CD4-positive, alpha-beta T cell (primary cell): ENCODE measurements at regions not wholly inside any gene's neighbourhood (a gene's known extent, or its start where the extent isn't known, plus 50 kb on each side); places are given as distances from the start of the nearest gene placed in this dataset.
"Not testable (repeated sequence)": the region's sequence is repeated elsewhere in the genome, so short reads cannot be mapped to it uniquely, and the experiment has no call there.

Experiments
- ATAC-seq: fragments of 200-7000 bp; cut with Tn5 transposase; one replicate; pipeline ENCODE4 v1.10.0; 2022; ENCODE audit warnings: mild to moderate bottlenecking; ENCODE audit not compliant: poor library complexity
- CTCF ChIA-PET: fragments of 350-600 bp; sonication (Branson Sonifier 250); formaldehyde crosslinking; loops from one replicate; lab custom pipeline; 2021; ENCODE audit warnings: antibody characterized with exemption, inconsistent platforms; lab: Charles Lee
- POLR2A ChIA-PET: fragments of 350-600 bp; sonication (Branson Sonifier 250); formaldehyde crosslinking; loops from one replicate; lab custom pipeline; 2021; ENCODE audit warnings: antibody characterized with exemption, inconsistent platforms; lab: Charles Lee
- DNase-seq, 14 experiments: peaks; one replicate each; pipeline ENCODE4 v3.0.0-alpha.2; 2013 to 2020; ENCODE audit warnings: mixed read lengths in 2 of 14
- H3K27ac ChIP-seq, 2 donors: one replicate each; pipeline versions ENCODE4 v1.5.1 to v1.7.0; 2013; ENCODE audit warnings: low read length in 2 of 2, low read depth in 1 of 2, mild to moderate bottlenecking in 1 of 2
- H3K27me3 ChIP-seq, 2 experiments: 1 replicate in 1 of 2; 2 replicates in 1 of 2; pipeline versions ENCODE4 v1.6.1 to v1.7.0; 2013; ENCODE audit warnings: low read length in 2 of 2, control low read depth in 1 of 2, mild to moderate bottlenecking in 1 of 2, moderate library complexity in 1 of 2; ENCODE audit not compliant: insufficient read depth in 2 of 2, control insufficient read depth in 1 of 2
- H3K36me3 ChIP-seq: one replicate; pipeline ENCODE4 v1.6.1; 2013; ENCODE audit warnings: low read length, control low read depth; ENCODE audit not compliant: insufficient read depth
- H3K4me1 ChIP-seq: one replicate; pipeline ENCODE4 v1.6.1; 2013; ENCODE audit warnings: low read length, control low read depth; ENCODE audit not compliant: insufficient read depth
- H3K4me3 ChIP-seq: one replicate; pipeline ENCODE4 v1.5.1; 2013; ENCODE audit warnings: mild to moderate bottlenecking, low read length, moderate library complexity
- H3K9me3 ChIP-seq, 2 experiments: 1 replicate in 1 of 2; 2 replicates in 1 of 2; pipeline versions ENCODE4 v1.6.1 to v1.7.0; 2013; ENCODE audit warnings: low read length in 2 of 2, mild to moderate bottlenecking in 2 of 2, control low read depth in 1 of 2, moderate library complexity in 1 of 2; ENCODE audit not compliant: control insufficient read depth in 1 of 2, insufficient read depth in 1 of 2
- H3K27ac Mint-ChIP-seq: one replicate; pipeline ENCODE4 v1.8.0; 2020; ENCODE audit warnings: mixed read lengths
- H3K27me3 Mint-ChIP-seq: one replicate; pipeline ENCODE4 v1.8.0; 2021; ENCODE audit warnings: mixed read lengths
- H3K36me3 Mint-ChIP-seq: one replicate; pipeline ENCODE4 v1.8.0; 2021; ENCODE audit warnings: low read depth, mixed read lengths
- H3K4me1 Mint-ChIP-seq: one replicate; pipeline ENCODE4 v1.8.0; 2021; ENCODE audit warnings: low read depth, mixed read lengths
- H3K4me3 Mint-ChIP-seq: one replicate; pipeline ENCODE4 v1.8.0; 2020; ENCODE audit warnings: mild to moderate bottlenecking, mixed read lengths
- H3K9me3 Mint-ChIP-seq: one replicate; pipeline ENCODE4 v1.8.0; 2020; ENCODE audit warnings: mixed read lengths
- intact Hi-C, 2 experiments: fragments of 100-400 bp; cut with DNase I in 1 of 2; cut with micrococcal nuclease in 1 of 2; formaldehyde crosslinking; loops; one replicate each; pipeline versions ENCODE4 v1.15.1 to v1.9.0; 2023 to 2025; cut with DNase I, micrococcal nuclease

DNA sequence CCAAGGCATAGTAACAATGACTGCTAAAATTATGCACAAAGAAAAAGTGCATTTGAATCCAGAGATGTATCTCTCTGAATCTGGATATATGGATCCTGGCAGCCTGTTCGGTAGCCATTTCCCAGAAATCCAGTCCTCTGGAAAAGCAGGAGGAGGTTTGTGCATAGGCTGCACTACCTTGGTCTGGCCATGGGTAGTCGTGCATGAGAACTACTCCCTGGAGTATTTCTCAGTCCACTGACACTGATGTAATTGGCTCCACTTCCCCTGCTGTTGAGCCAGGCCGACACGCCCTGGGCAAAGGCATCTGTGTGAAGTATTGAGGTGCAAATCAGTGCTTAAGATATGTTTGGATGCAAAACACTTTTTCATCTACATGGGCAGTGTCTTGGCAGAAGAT, 2793.8 kb downstream of the RPIA start:
- H3K4me1 ChIP-seq, intact Hi-C loops, H3K9me3 ChIP-seq, H3K36me3 Mint-ChIP-seq, CTCF ChIA-PET, H3K4me3 Mint-ChIP-seq, POLR2A ChIA-PET, H3K27me3 ChIP-seq, H3K27ac Mint-ChIP-seq, ATAC-seq, H3K9me3 Mint-ChIP-seq, H3K4me3 ChIP-seq, H3K27me3 Mint-ChIP-seq, H3K4me1 Mint-ChIP-seq, DNase-seq, H3K36me3 ChIP-seq, H3K27ac ChIP-seq: not testable (repeated sequence)

DNA sequence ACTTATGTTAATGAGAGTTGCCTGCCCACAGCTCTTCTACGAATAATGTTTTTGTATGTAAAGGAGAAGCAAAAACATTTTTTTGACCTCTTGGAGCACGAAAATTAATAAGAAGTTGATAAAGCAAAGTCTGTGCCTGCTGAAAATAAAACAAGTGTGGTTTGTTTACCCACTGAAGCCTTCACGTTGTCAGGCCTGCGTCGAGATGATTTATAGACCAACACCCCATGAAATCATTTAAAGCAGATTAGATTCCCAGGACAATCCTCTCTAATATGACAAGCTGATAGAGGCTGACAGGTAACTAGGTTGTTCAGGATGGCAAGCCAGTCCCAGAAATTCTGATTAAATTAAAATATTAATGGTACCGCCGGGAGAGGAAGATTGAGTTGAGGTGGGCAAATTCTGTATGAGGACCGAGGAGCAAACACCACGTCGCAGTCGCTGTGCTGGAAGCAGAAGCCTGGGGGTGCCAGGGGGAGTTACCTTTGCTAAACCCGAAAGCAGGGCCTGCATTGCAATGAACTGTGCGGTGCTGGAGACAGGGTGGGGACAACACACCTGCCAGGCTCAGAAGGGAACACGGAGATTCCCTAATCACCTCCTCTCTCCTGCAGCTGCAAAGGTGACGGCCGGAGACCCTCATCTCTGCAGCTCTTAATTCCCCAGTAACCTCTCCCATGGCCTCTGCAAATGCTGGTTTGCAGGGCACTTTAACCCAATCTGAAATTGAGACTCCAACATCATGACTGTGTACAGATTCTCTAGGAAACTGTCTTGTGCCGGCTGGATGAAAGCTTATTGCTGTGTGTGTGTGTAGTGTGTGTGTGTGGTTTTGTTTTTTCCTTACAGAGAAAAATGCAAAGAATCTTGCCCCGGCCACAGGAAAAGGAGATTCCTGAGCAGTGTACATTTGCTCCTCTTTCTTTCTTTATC, 2805.9 kb downstream of the RPIA start:
- H3K4me3 Mint-ChIP-seq, ATAC-seq: not testable (repeated sequence)

DNA sequence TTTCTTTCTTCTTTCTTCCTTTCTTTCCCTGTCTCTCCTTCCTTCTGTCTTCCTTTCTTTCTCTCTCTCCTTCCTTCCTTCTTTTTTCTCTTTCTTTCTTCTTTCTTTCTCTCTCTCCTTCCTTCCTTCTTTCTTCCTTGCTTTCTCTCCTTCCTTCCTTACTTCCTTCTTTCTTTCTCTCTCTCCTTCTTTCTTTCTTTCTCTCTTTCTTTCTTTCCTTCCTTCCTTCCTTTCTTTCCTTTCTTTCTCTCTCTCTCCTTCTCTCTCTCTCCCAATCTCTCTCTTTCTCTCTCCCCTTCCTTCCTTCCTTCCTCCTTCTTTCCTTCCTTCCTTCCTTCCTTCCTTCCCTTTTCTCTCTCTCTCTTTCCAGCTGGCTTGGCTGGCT, 2806.6 kb downstream of the RPIA start:
- not testable (repeated sequence) for H3K9me3 Mint-ChIP-seq, H3K27me3 Mint-ChIP-seq

More for the DNA sequence above, 2805.9 kb downstream of the RPIA start:
- CTCF ChIA-PET, H3K27ac ChIP-seq, H3K36me3 Mint-ChIP-seq, H3K27ac Mint-ChIP-seq, H3K9me3 Mint-ChIP-seq, H3K36me3 ChIP-seq, H3K27me3 Mint-ChIP-seq, H3K27me3 ChIP-seq, H3K4me1 Mint-ChIP-seq, POLR2A ChIA-PET, H3K4me3 ChIP-seq, intact Hi-C loops, H3K4me1 ChIP-seq: not testable (repeated sequence)
- H3K9me3 ChIP-seq, result peaks cover 0 to 41% of the 10 kb centered on the region in 2 experiments
- peak in 1 of 14 experiments; percentile 0 for DNase-seq

DNA sequence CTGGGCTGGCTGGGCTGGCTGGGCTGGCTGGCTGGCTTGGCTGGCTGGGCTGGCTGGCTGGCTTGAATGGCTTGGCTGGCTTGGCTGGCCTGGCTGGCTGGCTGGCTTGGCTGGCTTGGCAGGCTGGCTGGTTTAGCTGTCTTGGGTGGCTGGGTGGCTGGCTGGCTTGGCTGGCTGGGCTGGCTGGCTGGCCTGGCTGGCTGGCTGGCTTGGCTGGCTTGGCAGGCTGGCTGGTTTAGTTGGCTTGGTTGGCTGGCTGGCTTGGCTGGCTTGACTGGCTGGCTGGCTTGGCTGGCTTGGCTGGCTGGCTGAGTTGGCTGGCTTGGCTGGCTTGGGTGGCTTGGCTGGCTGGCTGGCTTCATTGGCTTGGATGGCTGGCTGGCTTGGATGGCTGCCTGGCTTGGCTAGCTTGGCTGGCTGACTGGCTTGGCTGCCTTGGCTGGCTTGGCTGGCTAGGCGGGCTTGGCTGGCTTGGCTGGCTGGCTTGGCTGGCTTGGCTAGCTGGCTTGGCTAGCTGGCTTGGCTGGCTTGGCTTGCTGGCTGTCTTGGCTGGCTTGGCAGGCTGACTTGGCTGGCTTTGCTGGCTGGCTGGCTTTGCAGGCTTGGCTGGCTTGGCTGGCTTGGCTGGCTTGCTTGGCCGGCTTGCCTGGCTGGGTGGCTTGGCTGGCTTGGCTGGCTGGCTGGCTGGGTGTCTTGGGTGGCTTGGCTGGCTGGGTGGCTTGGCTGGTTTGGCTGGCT, 2807.2 kb downstream of the RPIA start:
- H3K27ac Mint-ChIP-seq, H3K4me3 Mint-ChIP-seq, H3K27me3 Mint-ChIP-seq, H3K4me3 ChIP-seq, ATAC-seq, H3K27me3 ChIP-seq, H3K36me3 ChIP-seq, POLR2A ChIA-PET, H3K9me3 Mint-ChIP-seq, H3K36me3 Mint-ChIP-seq, intact Hi-C loops, H3K27ac ChIP-seq, H3K4me1 Mint-ChIP-seq, CTCF ChIA-PET, H3K4me1 ChIP-seq: not testable (repeated sequence)
- peaks cover 0 to 47% of the 10 kb centered on the region in 2 experiments for H3K9me3 ChIP-seq
- peak in 2 of 14 experiments; percentile 6 to 11 for DNase-seq

More for the DNA sequence above, 2806.6 kb downstream of the RPIA start:
- POLR2A ChIA-PET, H3K27ac Mint-ChIP-seq, H3K4me1 ChIP-seq, intact Hi-C loops, CTCF ChIA-PET, H3K4me3 Mint-ChIP-seq, ATAC-seq, H3K36me3 ChIP-seq, H3K4me1 Mint-ChIP-seq, H3K27me3 ChIP-seq, H3K4me3 ChIP-seq, H3K36me3 Mint-ChIP-seq, H3K27ac ChIP-seq, DNase-seq: not testable (repeated sequence)
- peaks cover 0 to 42% of the 10 kb centered on the region in 2 experiments for H3K9me3 ChIP-seq

DNA sequence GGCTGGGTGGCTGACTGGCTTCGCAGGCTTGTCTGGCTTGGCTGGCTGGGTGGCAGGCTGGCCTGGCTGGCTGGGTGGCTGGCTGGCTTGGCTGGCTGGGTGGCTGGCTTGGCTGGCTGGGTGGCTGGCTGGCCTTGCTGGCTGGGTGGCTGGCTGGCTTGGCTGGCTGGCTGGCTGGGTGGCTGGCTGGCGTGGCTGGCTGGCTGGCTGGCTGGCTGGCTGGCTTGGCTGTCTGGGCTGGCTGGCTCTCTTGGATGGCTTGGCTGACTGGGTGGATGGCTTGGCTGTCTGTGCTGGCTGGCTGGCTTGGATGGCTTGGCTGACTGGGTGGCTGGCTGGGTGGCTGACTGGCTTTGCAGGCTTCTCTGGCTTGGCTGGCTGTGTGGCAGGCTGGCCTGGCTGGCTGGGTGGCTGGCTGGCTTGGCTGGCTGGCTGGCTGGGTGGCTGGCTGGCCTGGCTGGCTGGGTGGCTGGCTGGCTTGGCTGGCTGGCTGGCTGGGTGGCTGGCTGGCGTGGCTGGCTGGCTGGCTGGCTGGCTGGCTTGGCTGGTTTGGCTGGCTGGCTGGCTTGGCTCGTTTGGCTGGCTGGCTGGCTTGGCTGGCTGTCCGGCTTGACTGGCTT, 2808.1 kb downstream of the RPIA start:
- CTCF ChIA-PET, POLR2A ChIA-PET, H3K36me3 ChIP-seq, H3K36me3 Mint-ChIP-seq, H3K27ac ChIP-seq, H3K4me3 Mint-ChIP-seq, H3K9me3 Mint-ChIP-seq, intact Hi-C loops, ATAC-seq, H3K4me3 ChIP-seq, H3K4me1 ChIP-seq, H3K27me3 Mint-ChIP-seq, H3K4me1 Mint-ChIP-seq, H3K27ac Mint-ChIP-seq, H3K27me3 ChIP-seq: not testable (repeated sequence)
- peak in 1 of 14 experiments; percentile 4 for DNase-seq
- peaks cover 0 to 56% of the 10 kb centered on the region in 2 experiments for H3K9me3 ChIP-seq

DNA sequence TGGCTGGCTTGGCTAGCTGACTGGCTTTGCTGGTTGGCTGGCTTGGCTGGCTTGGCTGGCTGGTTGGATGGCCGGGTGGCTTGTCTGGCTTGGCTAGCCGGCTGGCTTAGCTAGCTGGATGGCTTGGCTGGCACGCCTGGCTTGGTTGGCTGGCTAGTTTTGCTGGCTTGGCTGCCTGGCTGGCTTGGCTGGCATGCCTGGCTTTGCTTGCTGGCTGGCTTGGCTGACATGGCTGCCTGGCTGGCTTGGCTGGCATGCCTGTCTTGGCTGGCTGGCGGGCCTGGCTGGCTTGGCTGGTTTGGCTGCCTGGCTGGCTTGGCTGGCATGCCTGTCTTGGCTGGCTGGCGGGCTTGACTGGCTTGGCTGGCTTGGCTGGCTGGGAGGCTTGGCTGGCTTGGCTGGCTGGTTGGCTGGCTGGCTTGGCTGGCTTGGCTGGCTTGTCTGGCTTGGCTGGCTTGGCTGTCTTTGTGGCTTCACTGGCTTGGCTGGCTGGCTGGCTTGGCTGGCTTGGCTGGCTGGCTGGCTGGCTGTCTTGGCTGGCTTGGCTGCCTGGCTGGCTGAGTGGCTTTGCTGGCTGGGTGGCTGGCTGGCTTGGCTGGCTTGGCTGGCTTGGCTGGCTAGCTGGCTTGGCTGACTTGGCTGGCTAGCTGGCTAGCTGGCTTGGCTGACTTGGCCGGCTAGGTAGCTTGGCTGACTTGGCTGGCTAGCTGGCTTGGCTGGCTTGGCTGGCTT, 2808.9 kb downstream of the RPIA start:
- POLR2A ChIA-PET, H3K4me1 Mint-ChIP-seq: not testable (repeated sequence)

More for the DNA sequence above, 2808.9 kb downstream of the RPIA start:
- CTCF ChIA-PET, H3K4me1 ChIP-seq, H3K4me3 ChIP-seq, intact Hi-C loops, H3K27me3 Mint-ChIP-seq, H3K36me3 ChIP-seq, H3K4me3 Mint-ChIP-seq, ATAC-seq, DNase-seq, H3K27me3 ChIP-seq, H3K27ac ChIP-seq, H3K36me3 Mint-ChIP-seq, H3K9me3 Mint-ChIP-seq, H3K27ac Mint-ChIP-seq: not testable (repeated sequence)
- peaks cover 0 to 57% of the 10 kb centered on the region in 2 experiments for H3K9me3 ChIP-seq
